ENCODE measurements at regions not wholly inside any gene's neighbourhood (a gene's known extent, or its start where the extent isn't known, plus 50 kb on each side); places are given as distances from the start of the nearest gene placed in this dataset.
A peak's percentile ranks its signal among the peaks of the same experiment; 100 is the strongest.

DNA sequence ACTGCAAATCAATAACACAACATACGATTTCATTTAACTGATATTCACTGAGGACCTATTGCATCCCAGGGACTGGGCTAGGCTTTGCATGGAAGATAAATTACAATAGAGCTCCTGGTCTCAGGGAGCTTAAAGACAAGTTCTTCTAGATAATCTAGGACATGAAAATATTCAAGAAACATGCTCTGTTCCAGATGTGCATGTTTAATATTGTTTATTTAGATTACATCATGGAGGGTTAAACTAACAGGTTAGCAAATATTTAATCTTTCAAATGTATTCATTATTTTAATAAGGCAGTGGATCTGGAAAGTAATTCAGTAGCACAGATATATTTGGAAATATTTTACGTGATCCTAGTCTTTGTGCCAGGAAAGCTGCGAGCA lies 2430.3 kb downstream of the PCDH7 start:
- no peaks in the 10 kb centered on the region for H3K36me3 ChIP-seq (ENCODE audit: control insufficient read depth, insufficient read depth, low read length)
- H3K27ac ChIP-seq (ENCODE audit: insufficient read depth, low read length): no peak overlapping the region
- H4K20me1 ChIP-seq (ENCODE audit: control insufficient read depth, extremely low read depth, insufficient read depth, low read length): no peaks in the 10 kb centered on the region
- no peaks in the 10 kb centered on the region for H3K9me3 ChIP-seq (ENCODE audit: control insufficient read depth, insufficient read depth, low read depth, low read length)
- H3K27me3 ChIP-seq (ENCODE audit: control insufficient read depth, insufficient read depth, low read length): no peaks in the 10 kb centered on the region
- TF ChIP-seq CTCF (conservative IDR thresholded peaks at IDR 0.05 in 1 of 2, IDR thresholded peaks at IDR 0.05 in 1 of 2; ENCODE audit: low read depth in 1 of 2, low read length in 2 of 2) (no peak), EZH2 (IDR thresholded peaks at IDR 0.05; ENCODE audit: low read length, missing control alignments) (no peak)
- no peaks in the 10 kb centered on the region for H3K4me1 ChIP-seq (ENCODE audit: control insufficient read depth, extremely low read depth, insufficient read depth, low read length)
- H3K4me2 ChIP-seq (ENCODE audit: extremely low read depth, insufficient read depth, low read length): no peak overlapping the region
- no peak overlapping the region for H2AFZ ChIP-seq (ENCODE audit: low read length)
- DNase-seq (ENCODE audit: low read depth in 2 of 2): no peak
- H3K4me3 ChIP-seq (replicated peaks in 1 of 4; ENCODE audit: control extremely low read depth in 1 of 4, insufficient read depth in 1 of 4, low read depth in 3 of 4, low read length in 4 of 4): no peak overlapping the region
- no peak overlapping the region for H3K9ac ChIP-seq (ENCODE audit: insufficient read depth, low read length)
- no peaks in the 10 kb centered on the region for H3K79me2 ChIP-seq (ENCODE audit: control insufficient read depth, insufficient read depth, low read length)

GRCh38 chr4:33160126-33160525 lies 2440.0 kb downstream of the PCDH7 start:
- no peak for TF ChIP-seq EZH2 (IDR thresholded peaks at IDR 0.05; ENCODE audit: low read length, missing control alignments)
- peak in 1 of 2 donors; percentile 63 for TF ChIP-seq CTCF (conservative IDR thresholded peaks at IDR 0.05 in 1 of 2, IDR thresholded peaks at IDR 0.05 in 1 of 2; ENCODE audit: low read depth in 1 of 2, low read length in 2 of 2)
- Histone ChIP-seq H3K4me2 (ENCODE audit: extremely low read depth, insufficient read depth, low read length) (no peak overlapping the region), H2AFZ (ENCODE audit: low read length) (no peak overlapping the region), H3K9ac (ENCODE audit: insufficient read depth, low read length) (no peak overlapping the region), H3K27me3 (ENCODE audit: control insufficient read depth, insufficient read depth, low read length) (no peaks in the 10 kb centered on the region), H3K4me1 (ENCODE audit: control insufficient read depth, extremely low read depth, insufficient read depth, low read length) (no peaks in the 10 kb centered on the region), H3K9me3 (ENCODE audit: control insufficient read depth, insufficient read depth, low read depth, low read length) (no peaks in the 10 kb centered on the region), H3K36me3 (ENCODE audit: control insufficient read depth, insufficient read depth, low read length) (no peaks in the 10 kb centered on the region), H4K20me1 (ENCODE audit: control insufficient read depth, extremely low read depth, insufficient read depth, low read length) (no peaks in the 10 kb centered on the region), H3K27ac (ENCODE audit: insufficient read depth, low read length) (no peak overlapping the region), H3K4me3 (replicated peaks in 1 of 4; ENCODE audit: control extremely low read depth in 1 of 4, insufficient read depth in 1 of 4, low read depth in 3 of 4, low read length in 4 of 4) (no peak overlapping the region), H3K79me2 (ENCODE audit: control insufficient read depth, insufficient read depth, low read length) (no peaks in the 10 kb centered on the region)
- peak in 1 of 2 donors; percentile 65 for DNase-seq (ENCODE audit: low read depth in 2 of 2)

GRCh38 chr4:33161202-33161601 lies 2441.0 kb downstream of the PCDH7 start:
- no peak overlapping the region for H3K27ac ChIP-seq (ENCODE audit: insufficient read depth, low read length)
- no peak for TF ChIP-seq CTCF (conservative IDR thresholded peaks at IDR 0.05 in 1 of 2, IDR thresholded peaks at IDR 0.05 in 1 of 2; ENCODE audit: low read depth in 1 of 2, low read length in 2 of 2)
- TF ChIP-seq EZH2 (IDR thresholded peaks at IDR 0.05; ENCODE audit: low read length, missing control alignments): no peak
- H3K4me1 ChIP-seq (ENCODE audit: control insufficient read depth, extremely low read depth, insufficient read depth, low read length): no peaks in the 10 kb centered on the region
- DNase-seq (ENCODE audit: low read depth in 2 of 2): no peak
- H3K9ac ChIP-seq (ENCODE audit: insufficient read depth, low read length): no peak overlapping the region
- no peak overlapping the region for H2AFZ ChIP-seq (ENCODE audit: low read length)
- H3K4me3 ChIP-seq (replicated peaks in 1 of 4; ENCODE audit: control extremely low read depth in 1 of 4, insufficient read depth in 1 of 4, low read depth in 3 of 4, low read length in 4 of 4): no peak overlapping the region
- no peaks in the 10 kb centered on the region for H3K36me3 ChIP-seq (ENCODE audit: control insufficient read depth, insufficient read depth, low read length)
- no peaks in the 10 kb centered on the region for H3K9me3 ChIP-seq (ENCODE audit: control insufficient read depth, insufficient read depth, low read depth, low read length)
- H3K27me3 ChIP-seq (ENCODE audit: control insufficient read depth, insufficient read depth, low read length): no peaks in the 10 kb centered on the region
- H3K79me2 ChIP-seq (ENCODE audit: control insufficient read depth, insufficient read depth, low read length): no peaks in the 10 kb centered on the region
- no peaks in the 10 kb centered on the region for H4K20me1 ChIP-seq (ENCODE audit: control insufficient read depth, extremely low read depth, insufficient read depth, low read length)
- H3K4me2 ChIP-seq (ENCODE audit: extremely low read depth, insufficient read depth, low read length): no peak overlapping the region

Data from fibroblast of lung (primary cell).